ENCODE measurements at regions not wholly inside any gene's neighbourhood (a gene's known extent, or its start where the extent isn't known, plus 50 kb on each side); places are given as distances from the start of the nearest gene placed in this dataset.

DNA sequence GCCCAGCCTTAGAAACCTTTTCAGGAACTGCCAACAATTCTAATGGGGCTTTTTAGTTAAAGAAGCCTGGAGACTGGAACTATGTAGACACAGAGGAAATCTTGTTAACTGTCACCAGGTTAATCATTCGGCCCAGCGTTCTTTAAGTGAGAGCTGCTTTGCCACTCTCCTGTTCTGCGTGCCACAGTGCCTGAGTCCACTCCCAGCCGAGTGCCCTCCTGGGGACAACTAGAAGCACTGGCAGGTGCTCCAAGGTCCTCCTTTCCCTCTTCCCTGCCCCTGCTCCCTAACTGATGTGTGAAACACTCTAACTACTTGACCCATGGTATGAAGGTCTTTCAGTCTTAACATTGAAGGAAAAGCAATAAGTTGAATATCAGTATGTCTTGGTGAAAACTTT lies 151.2 kb upstream of the TLL1 start:
- no peak for DNase-seq (ENCODE audit: low read depth)

DNA sequence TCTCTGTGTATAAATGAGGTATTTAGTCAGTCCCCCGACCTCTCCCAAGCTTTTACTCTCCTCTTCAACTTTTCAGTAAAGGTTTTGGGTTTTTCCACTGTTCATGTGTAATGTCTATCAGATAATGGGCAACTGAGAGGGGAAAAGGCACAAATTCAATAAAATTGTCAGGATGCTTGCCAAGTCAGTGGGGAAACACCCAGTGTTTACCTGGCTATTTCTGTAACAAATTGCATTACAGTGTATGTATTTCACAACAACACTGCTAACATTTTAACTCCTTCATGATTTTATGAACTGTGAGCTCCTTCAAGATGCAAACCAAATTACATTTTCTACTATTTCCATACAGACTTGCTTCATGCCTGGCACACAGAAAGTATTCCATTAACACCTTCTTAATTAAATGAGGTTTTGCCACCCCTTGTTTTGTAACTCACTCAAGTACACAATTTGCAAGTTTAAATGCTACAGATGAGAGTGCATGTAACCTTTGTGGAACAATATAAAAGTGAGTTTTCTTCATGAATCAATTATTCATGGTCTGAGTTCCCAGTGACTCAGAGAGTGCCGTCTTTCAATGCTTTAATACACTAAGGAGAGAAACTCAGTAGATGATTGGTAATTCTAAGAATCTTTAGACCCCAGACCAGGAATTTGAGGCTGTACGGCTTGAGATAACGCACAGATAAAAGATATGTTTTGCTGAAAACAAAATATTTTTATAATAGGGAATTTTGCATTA lies 149.8 kb upstream of the TLL1 start:
- no peak for DNase-seq (ENCODE audit: low read depth)

DNA sequence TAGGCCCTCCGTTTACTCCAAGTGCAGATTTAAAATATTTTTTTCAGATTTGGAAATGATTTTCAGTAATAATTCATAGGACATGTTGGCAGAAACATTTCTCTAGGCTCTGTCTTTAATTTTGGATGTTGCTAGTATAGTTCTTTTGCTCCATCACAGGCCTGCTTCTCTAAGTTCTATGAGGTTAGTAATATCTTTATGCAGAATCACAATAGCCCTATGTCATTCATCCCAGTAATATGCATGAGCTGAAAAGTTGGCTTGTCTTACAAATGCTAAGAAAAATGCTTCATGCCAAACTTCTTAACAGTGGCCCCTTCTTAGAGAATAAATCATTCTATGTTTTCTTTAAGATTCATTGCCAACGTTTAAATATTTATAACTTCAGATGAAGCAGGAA lies 148.3 kb upstream of the TLL1 start:
- DNase-seq (ENCODE audit: low read depth): no peak

DNA sequence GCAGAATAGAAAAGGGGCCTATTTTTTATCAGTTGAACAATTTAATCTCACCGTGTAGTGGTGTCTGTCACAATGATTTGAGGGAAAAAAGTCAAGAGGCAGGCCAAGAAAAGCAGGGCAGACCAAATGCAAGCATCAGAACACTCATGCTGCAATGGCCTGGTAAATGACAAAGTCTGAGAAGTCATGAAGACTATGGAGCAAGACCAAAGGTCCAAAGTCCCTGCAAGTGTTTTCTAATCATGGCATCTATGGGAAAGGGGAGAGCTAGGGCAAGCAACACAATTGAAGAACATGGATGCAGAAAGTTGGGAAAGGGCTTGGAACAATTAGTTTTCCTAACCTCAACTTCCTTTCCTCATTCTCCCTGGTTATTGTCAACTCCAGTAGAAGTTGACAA lies 147.7 kb upstream of the TLL1 start:
- no peak for DNase-seq (ENCODE audit: low read depth)

DNA sequence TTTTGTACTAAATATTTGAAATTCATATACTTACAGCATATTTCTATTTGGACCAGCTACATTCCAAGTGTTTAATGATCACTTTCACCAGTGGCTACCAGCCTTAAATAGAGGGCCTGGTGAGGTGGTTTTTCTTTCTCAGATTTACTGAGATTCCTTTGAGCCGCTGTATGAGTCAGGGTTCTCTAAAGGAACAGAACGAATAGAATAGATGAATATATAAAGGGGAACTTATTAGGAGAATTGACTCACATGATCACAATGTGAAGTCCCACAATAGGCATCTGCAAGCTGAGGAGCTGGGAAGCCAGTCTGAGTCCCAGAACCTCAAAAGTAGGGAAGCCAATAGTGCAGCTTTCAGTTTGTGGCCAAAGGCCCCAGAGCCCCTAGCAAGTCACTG lies 146.2 kb upstream of the TLL1 start:
- DNase-seq (ENCODE audit: low read depth): no peak

DNA sequence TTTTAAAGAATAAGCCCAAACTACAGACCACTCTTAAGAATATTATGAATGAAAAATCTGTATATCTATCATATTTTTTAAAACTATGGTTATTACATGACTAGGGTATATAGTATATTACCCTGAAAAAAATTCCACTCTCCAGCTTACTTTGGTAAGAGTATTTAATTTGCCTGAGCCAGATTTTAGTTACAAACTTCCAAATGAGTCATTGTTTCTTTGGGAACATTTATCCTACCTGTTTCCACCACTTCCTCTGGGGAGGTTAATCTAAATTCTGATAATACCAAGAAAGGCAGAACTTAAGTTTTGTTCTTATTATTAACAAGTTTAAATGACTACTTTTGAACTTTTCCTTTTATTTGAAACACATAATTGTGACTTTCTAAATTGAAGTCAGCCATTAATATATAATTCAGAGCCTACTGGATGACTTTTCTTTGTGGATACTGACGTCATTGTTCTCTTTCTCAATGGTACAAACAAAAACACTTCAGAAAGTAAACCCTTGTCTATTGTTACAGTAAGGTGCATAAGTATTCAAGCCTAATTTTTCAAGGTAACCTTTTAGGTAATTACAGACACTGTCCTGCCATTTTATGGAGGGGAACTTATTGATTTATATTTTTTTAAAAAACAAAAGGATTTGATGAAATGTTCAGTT lies 135.6 kb upstream of the TLL1 start:
- DNase-seq (ENCODE audit: low read depth): no peak

DNA sequence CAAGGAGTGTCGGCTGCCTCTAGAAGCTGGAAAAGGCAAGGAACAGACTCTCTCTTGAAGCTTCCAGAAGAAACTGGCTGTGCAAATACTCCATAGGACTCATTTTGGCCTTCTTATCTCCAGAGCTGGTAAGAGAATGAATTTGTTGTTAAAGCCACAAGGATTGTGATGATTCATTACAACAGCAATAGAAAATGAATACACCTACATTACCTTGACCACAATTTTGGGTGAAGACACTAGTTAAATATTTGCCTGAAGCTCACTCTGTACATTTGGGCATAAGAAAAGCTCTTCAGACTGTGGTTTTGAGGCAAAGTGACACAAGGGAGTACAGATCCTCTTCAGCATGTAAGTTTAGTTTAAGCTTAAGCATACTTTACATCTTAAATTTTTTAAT lies 134.5 kb upstream of the TLL1 start:
- DNase-seq (ENCODE audit: low read depth): no peak

DNA sequence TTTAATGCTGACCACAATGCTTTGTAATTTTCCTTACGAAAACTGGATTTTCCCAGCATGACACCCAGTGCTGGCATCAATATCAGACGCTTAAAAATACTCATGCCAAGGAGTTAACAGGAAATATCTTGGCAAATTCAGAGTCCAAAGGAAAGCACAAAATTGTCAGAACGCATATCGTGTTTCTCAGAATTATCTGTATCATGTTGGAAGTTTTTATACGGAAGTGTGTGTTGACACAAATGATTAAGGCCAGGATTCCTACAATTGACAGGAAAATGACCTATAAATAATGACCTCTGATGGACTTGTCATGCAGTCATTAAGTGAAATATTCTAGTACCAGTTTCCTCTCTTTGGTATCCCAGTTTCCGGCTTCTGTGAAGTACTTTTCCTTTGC lies 132.1 kb upstream of the TLL1 start:
- no peak for DNase-seq (ENCODE audit: low read depth)

DNA sequence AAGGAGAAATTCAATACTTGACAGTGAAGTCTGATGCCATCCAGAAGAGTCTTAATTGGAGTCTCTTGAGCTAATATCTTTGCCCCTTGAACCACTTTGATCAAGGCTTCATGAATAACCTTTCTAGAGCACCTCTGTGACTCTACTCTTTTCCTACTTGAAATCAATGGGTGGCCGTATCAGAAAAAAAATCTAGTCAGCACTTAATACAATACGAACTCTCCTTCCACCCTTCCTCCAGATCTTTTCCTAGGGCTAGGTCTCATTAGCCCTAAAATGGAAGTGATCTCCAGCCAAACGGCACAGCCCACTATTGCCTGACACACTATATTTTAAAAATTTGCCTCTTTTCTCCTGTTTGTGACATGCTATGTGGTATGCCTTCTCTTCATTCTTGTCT lies 129.6 kb upstream of the TLL1 start:
- DNase-seq (ENCODE audit: low read depth): no peak

DNA sequence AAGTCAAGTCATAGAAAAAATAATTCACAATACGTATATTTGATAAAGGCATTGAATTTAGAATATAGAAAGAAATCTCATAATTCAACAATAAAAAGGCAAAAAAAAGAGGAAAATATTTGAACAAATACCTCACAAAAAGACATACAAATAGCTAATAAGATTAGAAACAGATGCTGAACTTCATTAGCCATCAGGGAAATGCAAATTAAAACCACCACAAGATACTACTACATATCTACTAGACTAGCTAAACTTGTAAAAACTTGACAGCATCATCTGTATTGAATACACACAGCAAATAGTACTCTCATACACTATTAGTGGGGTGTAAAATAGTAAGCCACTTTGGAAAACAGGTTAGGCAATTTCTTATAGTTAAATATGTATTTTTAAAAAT lies 128.7 kb upstream of the TLL1 start:
- DNase-seq (ENCODE audit: low read depth): no peak

DNA sequence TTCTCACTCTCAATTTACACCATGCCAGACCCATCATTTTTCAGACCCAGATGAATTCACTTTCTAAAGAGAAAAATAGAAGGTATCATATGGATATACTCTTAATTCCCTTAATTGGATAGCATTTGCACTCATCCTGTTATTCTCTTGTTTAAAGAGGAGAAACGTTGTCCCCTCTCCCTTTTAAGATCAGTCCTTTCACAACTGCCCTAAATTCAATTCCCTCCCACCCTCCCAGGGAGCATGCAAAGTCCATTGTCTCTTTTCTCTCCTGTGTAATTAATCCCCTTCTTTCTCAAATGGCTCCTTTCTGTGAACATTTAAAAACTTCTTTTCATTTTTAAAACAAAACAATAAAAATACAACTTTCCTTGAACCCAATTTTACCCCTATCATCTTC lies 124.7 kb upstream of the TLL1 start:
- DNase-seq (ENCODE audit: low read depth): no peak

DNA sequence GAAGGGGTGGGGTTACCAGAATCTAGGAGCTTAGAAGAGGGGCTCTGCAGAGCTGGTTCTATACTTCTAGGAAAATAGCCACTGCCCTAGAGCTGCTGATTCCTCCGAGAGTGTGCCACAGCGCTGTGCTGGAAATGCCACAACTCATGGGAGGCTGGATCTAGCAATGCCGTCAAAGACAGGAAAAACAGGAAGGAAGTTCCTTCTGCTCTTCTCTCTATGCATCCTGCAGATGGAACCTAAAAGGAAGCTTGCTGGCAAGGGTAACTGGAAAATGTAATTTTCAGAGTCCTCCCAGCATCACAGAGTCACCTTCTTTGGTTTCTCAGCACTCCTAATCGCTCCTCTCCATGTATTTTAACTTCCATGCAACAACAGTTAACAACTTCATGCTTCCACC lies 121.2 kb upstream of the TLL1 start:
- DNase-seq (ENCODE audit: low read depth): no peak

DNA sequence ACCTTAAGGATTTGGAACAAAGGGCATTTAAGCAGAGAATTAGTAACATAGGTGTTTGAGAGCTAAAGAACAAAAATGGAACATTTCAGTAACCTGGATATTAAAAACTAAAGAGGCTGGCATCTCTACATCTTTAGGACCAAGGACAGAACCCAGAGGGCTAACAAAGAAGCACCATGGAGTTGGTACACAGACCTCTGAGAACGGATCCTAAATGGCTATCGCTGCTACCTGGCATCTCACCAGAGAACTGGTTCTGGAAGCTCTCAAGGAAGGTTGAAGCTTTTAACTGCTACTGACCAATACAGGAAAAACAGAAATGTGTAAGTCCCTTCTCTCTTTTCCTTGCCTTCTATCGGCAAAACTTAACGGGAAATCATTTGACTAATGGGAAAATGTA lies 118.4 kb upstream of the TLL1 start:
- DNase-seq (ENCODE audit: low read depth): no peak

DNA sequence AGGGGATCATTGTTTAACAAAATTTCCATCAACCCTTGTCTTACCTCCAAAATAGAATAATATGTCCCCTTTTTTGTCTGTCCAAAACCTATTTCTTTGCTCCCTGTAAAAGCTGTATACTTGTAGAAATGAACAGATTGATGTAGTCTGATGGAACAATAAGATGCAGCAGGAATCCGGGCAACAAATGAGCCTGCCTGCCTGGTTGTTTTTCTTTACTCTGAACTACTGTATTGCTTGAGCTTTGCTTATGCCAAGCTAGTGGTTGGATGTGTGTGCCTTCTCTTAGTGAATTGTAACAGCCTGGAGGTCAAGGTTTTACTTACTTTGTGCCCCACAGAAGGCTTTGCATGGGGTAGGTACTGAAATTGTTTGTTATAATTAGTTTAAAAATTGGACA lies 116.2 kb upstream of the TLL1 start:
- DNase-seq (ENCODE audit: low read depth): no peak

DNA sequence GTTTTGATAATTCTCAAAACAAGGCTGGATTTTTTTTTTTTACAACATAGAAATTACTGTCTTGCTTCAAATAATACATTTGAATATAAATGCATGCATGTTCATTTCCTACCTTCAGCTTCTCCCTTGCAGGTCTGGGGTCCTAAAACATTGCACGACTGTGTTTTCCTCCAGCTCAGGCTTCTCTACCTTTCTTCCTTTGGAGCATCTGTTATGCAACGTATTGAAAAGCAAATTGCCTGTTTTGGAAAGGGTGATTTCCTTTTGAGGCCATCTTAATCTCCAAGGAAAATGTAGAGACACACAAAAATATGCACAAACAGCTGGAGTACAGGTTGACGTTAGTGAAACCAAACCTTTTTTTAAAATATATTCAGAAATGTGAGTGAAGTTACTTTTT lies 115.6 kb upstream of the TLL1 start:
- DNase-seq (ENCODE audit: low read depth): no peak

DNA sequence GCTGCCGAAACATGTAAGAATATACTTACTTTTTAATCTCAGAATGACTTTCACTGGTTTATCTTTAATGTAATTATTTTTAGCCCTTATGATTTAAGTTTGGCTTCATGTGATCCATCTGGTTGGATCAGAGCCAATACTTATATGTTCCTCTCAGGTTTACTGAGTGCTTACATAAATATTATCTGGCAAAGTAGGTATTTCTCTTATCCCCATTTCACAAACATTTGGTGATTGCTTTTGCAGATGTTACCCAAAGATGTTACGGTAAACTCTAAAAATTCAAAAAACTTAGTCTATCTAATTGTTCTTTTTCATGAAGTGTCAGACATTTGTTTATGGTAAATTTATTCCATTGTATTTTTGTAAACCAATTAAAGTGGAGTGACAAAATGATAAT lies 115.0 kb upstream of the TLL1 start:
- no peak for DNase-seq (ENCODE audit: low read depth)

DNA sequence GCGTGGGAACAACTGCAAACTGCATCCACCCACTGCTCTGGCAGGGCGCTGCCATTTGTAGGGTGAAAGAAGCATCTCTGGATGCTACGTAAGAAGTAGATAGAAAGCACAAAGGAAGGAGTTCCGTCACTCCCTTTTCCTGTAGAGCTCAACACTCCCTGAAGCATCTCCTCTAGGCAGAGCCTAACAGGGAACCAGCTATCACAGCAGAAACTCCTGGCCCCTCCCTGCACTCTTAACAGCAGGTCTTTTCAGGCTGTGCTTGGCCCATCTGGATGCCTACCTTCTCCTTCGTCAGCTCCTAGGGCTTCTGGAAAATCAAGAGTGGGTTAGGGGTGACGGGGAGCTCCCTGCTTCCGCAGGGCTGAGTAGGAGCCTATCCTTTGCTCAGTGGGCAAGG lies 112.9 kb upstream of the TLL1 start:
- no peak for DNase-seq (ENCODE audit: low read depth)

DNA sequence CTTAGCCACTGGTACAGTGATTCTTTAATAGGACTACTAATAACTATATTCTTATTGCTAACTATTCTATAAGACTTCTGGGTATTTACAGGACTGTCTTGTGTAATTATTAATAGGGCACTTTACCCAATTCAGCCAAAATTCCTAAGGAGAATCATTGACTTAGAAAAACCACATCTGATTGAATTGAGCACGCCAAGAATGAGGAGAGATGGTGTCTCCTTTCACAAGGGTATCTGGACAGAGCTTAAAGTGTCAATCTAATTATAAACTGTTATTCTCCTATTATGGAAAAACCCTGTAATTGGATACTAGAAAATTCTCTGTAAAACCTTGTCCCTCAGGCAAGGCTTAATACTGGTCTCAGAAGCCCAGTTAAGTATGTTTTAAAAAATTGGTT lies 111.1 kb upstream of the TLL1 start:
- no peak for DNase-seq (ENCODE audit: low read depth)

DNA sequence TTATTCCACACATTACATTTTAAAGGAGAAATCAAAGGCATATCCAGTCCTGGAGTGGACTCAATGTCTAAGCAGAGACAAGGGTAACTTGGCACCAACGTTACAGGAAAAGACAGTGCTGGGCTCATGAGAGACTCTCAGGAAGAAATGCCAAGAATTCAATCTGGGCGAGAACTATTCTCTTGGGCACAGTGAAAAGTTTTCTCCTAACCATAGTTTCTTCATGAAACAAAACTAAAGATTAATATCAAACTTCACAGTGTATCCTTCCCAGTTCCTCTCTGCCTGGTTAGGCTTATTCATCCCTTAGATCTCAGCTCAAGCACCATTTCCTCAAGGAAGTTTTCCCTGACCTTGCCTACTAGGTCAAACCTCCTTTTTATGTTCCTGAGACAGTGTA lies 109.4 kb upstream of the TLL1 start:
- no peak for DNase-seq (ENCODE audit: low read depth)

DNA sequence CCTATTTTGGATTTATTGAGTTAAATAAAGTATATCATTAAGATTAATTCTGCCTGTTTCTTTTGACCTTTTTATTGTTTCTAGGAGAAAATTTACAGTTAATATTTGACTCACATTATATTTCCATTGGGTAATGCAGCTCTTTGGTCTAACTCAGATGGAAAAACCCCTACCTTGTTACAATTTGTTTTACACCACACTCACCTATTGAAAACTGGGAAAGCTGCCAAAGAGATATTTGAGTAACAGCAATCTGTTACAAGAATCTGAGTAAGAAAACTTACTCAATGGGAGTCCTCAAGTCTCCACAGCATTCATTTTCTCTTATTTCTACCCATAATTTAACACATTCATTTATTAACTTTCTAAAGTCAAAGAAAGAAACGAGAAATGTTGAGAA lies 108.0 kb upstream of the TLL1 start:
- no peak for DNase-seq (ENCODE audit: low read depth)

DNA sequence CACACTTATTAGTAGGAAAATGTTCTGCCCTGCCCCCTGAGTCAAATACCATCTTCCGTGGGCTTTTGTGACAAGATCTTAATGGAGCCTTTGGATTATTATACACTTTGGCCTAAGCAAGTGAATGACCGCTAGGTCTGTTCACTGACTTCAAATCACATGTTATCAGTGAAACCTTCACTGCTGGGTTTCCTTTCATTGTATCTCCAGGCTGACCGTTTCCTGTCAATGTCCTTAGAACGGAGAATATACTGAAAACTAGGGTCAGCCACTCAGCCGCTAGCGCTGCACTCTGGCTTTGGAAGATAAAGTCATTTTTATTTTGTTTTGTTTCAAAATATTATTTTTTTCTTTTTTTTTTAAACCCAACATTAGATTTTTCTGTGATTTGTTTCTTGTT lies 107.0 kb upstream of the TLL1 start:
- no peak for DNase-seq (ENCODE audit: low read depth)

DNA sequence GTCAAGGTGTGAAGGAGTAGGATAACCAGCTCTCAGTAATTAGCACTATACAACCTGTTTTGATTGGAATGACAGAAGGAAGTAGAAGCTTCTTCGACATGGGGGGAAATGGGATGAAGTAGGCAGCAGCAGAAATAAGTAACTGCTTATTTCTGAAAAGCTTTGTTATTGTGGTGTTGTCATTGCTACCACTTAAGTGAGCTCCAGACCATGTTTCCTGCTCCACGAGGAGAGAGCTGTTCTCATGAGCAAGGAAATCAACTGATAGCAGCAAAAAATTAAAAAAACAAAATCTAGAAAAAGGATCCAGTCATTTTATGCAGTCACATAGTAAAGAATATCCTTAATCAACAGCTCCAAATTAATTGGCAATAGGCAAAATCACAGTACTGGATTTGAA lies 106.1 kb upstream of the TLL1 start:
- DNase-seq (ENCODE audit: low read depth): no peak

DNA sequence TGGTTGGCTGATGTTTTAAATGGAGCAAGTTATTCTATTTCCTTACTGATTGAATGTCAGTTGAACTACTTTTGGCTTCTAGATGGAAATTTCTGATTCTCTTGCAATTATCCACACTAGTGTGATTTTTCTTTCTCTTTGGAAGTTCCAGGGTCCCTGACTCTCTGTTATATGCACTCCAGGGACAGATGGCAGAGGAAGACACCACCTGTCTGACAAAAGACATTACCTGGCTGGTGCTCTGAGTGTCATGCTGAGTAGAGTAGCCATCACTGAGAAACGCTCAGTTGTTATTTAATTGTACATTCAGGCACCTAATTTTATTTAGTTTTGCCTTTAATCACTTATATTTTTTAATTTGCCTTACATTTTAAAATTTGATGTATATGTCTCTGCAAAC lies 105.4 kb upstream of the TLL1 start:
- DNase-seq (ENCODE audit: low read depth): no peak

DNA sequence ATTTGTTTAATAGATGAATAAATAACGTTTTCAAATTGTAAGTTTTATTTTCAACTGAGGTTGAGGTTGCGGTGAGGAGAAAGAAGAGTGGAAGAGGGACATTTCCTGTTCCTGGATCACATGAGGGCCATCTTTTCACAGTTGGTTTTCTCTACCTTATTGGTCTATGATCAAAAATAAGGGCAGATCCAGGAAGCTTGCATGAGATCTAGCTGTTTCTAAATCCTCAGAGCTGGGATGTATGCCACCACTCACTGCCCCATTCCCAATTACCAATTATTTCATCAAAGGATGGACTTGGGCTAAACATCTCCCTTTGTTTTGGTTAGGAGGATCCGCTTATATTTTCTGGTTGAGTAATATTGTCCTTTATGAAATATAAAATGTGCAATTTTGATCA lies 104.8 kb upstream of the TLL1 start:
- no peak for DNase-seq (ENCODE audit: low read depth)

Measured in stromal cell of bone marrow (primary cell).